HG03095 (cell line): ENCODE measurements at regions not wholly inside any gene's neighbourhood (a gene's known extent, or its start where the extent isn't known, plus 50 kb on each side); places are given as distances from the start of the nearest gene placed in this dataset.
"Not testable (repeated sequence)": the region's sequence is repeated elsewhere in the genome, so short reads cannot be mapped to it uniquely, and the experiment has no call there.

Experiments
- ATAC-seq: cut with Tn5 transposase; IDR thresholded peaks from one replicate; pipeline ENCODE4 v1.9.1; 2021; ENCODE audit warnings: moderate library complexity; ENCODE audit not compliant: unreplicated experiment

- ATAC-seq = no peak
Measured at GRCh38 chr6:134416418-134417154, 98.7 kb upstream of the SGK1 start.

- ATAC-seq = no peak
Measured at GRCh38 chr6:134415656-134416055, 97.7 kb upstream of the SGK1 start.

GRCh38 chr6:134415194-134415593 is 97.3 kb upstream of the SGK1 start:
- no peak for ATAC-seq

- ATAC-seq = no peak
Measured at GRCh38 chr6:134414793-134415192, 96.9 kb upstream of the SGK1 start.

- no peak for ATAC-seq
Measured at GRCh38 chr6:134413241-134413643, 95.3 kb upstream of the SGK1 start.

GRCh38 chr6:134410541-134410940 is 92.6 kb upstream of the SGK1 start:
- no peak for ATAC-seq

GRCh38 chr6:134407791-134408190 is 89.9 kb upstream of the SGK1 start:
- ATAC-seq = no peak

GRCh38 chr6:134406311-134406710 is 88.4 kb upstream of the SGK1 start:
- ATAC-seq = no peak

- ATAC-seq = no peak
Measured at GRCh38 chr6:134405386-134406087, 87.6 kb upstream of the SGK1 start.

GRCh38 chr6:134403312-134403711 is 85.4 kb upstream of the SGK1 start:
- not testable (repeated sequence) for ATAC-seq

GRCh38 chr6:134402372-134402984 is 84.6 kb upstream of the SGK1 start:
- no peak for ATAC-seq

- no peak for ATAC-seq
Measured at GRCh38 chr6:134400941-134401340, 83.0 kb upstream of the SGK1 start.

- ATAC-seq = peak; percentile 70
Measured at GRCh38 chr6:134398453-134398852, 80.5 kb upstream of the SGK1 start.

GRCh38 chr6:134397676-134398075 is 79.8 kb upstream of the SGK1 start:
- no peak for ATAC-seq

GRCh38 chr6:134394905-134395304 is 77.0 kb upstream of the SGK1 start:
- no peak for ATAC-seq

- no peak for ATAC-seq
Measured at GRCh38 chr6:134394208-134394607, 76.3 kb upstream of the SGK1 start.

GRCh38 chr6:134391205-134391604 is 73.3 kb upstream of the SGK1 start:
- no peak for ATAC-seq

- ATAC-seq = no peak
Measured at GRCh38 chr6:134389658-134390057, 71.7 kb upstream of the SGK1 start.

GRCh38 chr6:134389129-134389528 is 71.2 kb upstream of the SGK1 start:
- no peak for ATAC-seq

- not testable (repeated sequence) for ATAC-seq
Measured at GRCh38 chr6:134386482-134386881, 68.6 kb upstream of the SGK1 start.

- no peak for ATAC-seq
Measured at GRCh38 chr6:134381959-134382358, 64.0 kb upstream of the SGK1 start.

GRCh38 chr6:134379599-134379998 is 61.7 kb upstream of the SGK1 start:
- no peak for ATAC-seq
